ENCODE measurements at regions not wholly inside any gene's neighbourhood (a gene's known extent, or its start where the extent isn't known, plus 50 kb on each side); places are given as distances from the start of the nearest gene placed in this dataset.
A peak's percentile ranks its signal among the peaks of the same experiment; 100 is the strongest.

- no peak overlapping the region for H3K4me3 ChIP-seq
- intact Hi-C loops (cut with DNase I), result no loop called here
- H3K27ac ChIP-seq, result peak overlapping the region; percentile 64 to 78
- no peaks in the 10 kb centered on the region for H3K36me3 ChIP-seq
- H3K9me3 ChIP-seq, result no peaks in the 10 kb centered on the region
- H3K4me1 ChIP-seq, result peaks cover 7 to 14% of the 10 kb centered on the region in 2 donors
- TF ChIP-seq CTCF (IDR thresholded peaks at IDR 0.05), result no peak
- DNase-seq (ENCODE audit: low spot score in 2 of 2), result no peak
- no peaks in the 10 kb centered on the region for H3K27me3 ChIP-seq
Observed at GRCh38 chr15:62618846-62619504, 423.6 kb upstream of the TPM1 start.

DNA sequence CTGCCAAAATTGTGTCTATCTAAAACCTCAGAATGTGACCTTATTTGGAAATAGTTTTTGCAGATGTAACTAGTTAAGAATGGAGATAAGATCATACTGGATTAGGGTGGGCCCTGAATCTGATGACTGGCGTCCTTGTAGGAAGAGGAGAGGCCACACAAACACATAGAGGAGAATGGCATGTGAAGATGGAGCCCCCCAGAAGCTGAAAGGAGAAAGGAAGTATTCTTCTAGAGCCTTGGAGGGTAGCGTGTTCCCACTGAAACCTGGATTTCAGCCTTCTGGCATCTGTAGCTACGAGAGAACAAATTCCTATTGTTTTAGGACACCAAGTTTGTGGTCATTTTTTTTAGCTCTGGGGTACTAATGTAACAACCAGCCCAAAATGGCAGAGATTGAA, 423.0 kb upstream of the TPM1 start:
- no peak overlapping the region for H3K4me3 ChIP-seq
- no peaks in the 10 kb centered on the region for H3K9me3 ChIP-seq
- H3K27ac ChIP-seq, result peak overlapping the region; percentile 64 to 78
- H3K27me3 ChIP-seq, result no peaks in the 10 kb centered on the region
- no peak for DNase-seq (ENCODE audit: low spot score in 2 of 2)
- TF ChIP-seq CTCF (IDR thresholded peaks at IDR 0.05), result no peak
- intact Hi-C loops (cut with DNase I), result no loop called here
- peaks cover 9 to 17% of the 10 kb centered on the region in 2 donors for H3K4me1 ChIP-seq
- H3K36me3 ChIP-seq, result no peaks in the 10 kb centered on the region

- no peak for DNase-seq (ENCODE audit: low spot score in 2 of 2)
- no peak for TF ChIP-seq CTCF (IDR thresholded peaks at IDR 0.05)
- no peaks in the 10 kb centered on the region for H3K9me3 ChIP-seq
- no peak overlapping the region for H3K27ac ChIP-seq
- no peaks in the 10 kb centered on the region for H3K27me3 ChIP-seq
- intact Hi-C loops (cut with DNase I), result no loop called here
- H3K36me3 ChIP-seq, result no peaks in the 10 kb centered on the region
- peaks cover 17 to 20% of the 10 kb centered on the region in 2 donors for H3K4me1 ChIP-seq
- H3K4me3 ChIP-seq, result no peak overlapping the region
Observed at GRCh38 chr15:62622775-62623174, 419.8 kb upstream of the TPM1 start.

GRCh38 chr15:62624547-62625378, 417.8 kb upstream of the TPM1 start:
- no peak for DNase-seq (ENCODE audit: low spot score in 2 of 2)
- peak overlapping the region in 1 of 2 donors; percentile 51 for H3K4me3 ChIP-seq
- H3K4me1 ChIP-seq, result peaks cover 11 to 17% of the 10 kb centered on the region in 2 donors
- H3K27ac ChIP-seq, result peak overlapping the region; percentile 40 to 51
- no peaks in the 10 kb centered on the region for H3K9me3 ChIP-seq
- no peaks in the 10 kb centered on the region for H3K27me3 ChIP-seq
- no peak for TF ChIP-seq CTCF (IDR thresholded peaks at IDR 0.05)
- H3K36me3 ChIP-seq, result no peaks in the 10 kb centered on the region
- intact Hi-C loops (cut with DNase I), result no loop called here

GRCh38 chr15:62625429-62626033, 417.0 kb upstream of the TPM1 start:
- intact Hi-C loops (cut with DNase I), result no loop called here
- Histone ChIP-seq H3K4me3 (peak overlapping the region in 1 of 2 donors; percentile 5), H3K4me1 (peaks cover 11 to 14% of the 10 kb centered on the region in 2 donors), H3K9me3 (no peaks in the 10 kb centered on the region), H3K36me3 (no peaks in the 10 kb centered on the region), H3K27me3 (no peaks in the 10 kb centered on the region), H3K27ac (peak overlapping the region; percentile 40 to 51)
- no peak for TF ChIP-seq CTCF (IDR thresholded peaks at IDR 0.05)
- DNase-seq (ENCODE audit: low spot score in 2 of 2), result no peak

Data from ascending aorta (tissue), 2 donors.